ENCODE measurements at regions not wholly inside any gene's neighbourhood (a gene's known extent, or its start where the extent isn't known, plus 50 kb on each side); places are given as distances from the start of the nearest gene placed in this dataset.

DNA sequence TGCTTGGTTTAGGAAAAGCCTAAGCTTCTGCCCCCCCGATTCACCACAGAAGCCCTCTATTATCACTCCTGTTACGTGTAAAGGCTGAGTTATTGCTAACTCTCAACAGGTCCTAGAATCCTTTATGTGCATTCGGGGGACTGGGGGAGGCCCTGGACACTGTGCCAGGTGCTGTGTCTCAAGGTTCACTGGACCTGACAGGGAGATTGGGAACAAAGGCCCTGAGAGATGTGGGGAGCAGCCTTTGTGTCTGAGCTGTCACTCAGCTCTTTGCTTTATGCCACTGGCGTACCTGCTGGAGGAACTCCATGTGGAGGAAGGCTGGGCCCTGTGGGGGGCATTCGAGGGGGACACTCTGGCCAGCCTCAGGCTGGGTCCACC, 65.9 kb downstream of the METRNL start:
- no peak for TF ChIP-seq POLR2A (IDR thresholded peaks at IDR 0.05; ENCODE audit: extremely low read depth, insufficient read length)
- TF ChIP-seq, protein P1, sequence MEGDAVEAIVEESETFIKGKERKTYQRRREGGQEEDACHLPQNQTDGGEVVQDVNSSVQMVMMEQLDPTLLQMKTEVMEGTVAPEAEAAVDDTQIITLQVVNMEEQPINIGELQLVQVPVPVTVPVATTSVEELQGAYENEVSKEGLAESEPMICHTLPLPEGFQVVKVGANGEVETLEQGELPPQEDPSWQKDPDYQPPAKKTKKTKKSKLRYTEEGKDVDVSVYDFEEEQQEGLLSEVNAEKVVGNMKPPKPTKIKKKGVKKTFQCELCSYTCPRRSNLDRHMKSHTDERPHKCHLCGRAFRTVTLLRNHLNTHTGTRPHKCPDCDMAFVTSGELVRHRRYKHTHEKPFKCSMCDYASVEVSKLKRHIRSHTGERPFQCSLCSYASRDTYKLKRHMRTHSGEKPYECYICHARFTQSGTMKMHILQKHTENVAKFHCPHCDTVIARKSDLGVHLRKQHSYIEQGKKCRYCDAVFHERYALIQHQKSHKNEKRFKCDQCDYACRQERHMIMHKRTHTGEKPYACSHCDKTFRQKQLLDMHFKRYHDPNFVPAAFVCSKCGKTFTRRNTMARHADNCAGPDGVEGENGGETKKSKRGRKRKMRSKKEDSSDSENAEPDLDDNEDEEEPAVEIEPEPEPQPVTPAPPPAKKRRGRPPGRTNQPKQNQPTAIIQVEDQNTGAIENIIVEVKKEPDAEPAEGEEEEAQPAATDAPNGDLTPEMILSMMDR (IDR thresholded peaks at IDR 0.05; ENCODE audit: low read depth, low read length) = no peak
